ENCODE measurements at regions not wholly inside any gene's neighbourhood (a gene's known extent, or its start where the extent isn't known, plus 50 kb on each side); places are given as distances from the start of the nearest gene placed in this dataset.

DNA sequence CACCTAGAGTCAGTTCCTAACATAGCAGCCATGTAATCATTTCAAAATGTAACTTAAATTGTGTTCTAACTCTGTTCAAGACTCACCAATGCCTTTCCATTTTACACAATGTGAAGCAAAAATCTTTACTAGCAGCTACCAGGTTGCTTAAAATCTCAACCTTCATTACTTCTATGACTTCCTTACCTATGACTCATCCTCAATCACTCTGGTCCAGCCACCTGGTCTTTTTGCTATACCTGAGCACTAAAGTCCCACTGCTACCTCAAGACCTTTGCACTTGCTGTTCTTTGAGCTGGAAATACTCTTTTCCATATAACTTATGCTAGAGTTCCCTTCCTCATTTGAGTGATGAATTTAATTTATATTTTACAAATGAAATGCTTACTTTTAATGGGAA lies 993.2 kb downstream of the NTRK3 start:
- H3F3A ChIP-seq (replicated peaks; ENCODE audit: low read depth): no peaks in the 10 kb centered on the region
- Mint-ChIP-seq H3K27me3 (ENCODE audit: insufficient read depth, low read depth, poor library complexity) (peaks cover 1% of the 10 kb centered on the region), H3K4me3 (no peak overlapping the region), H3K4me1 (peaks cover 21% of the 10 kb centered on the region), H3K27ac (no peak overlapping the region), H3K9me3 (peaks cover 9% of the 10 kb centered on the region; the same call in 2 of the 3 replicates), H3K36me3 (ENCODE audit: low read depth) (peaks cover 8% of the 10 kb centered on the region; the same call in 1 of the 3 replicates)
- peaks cover 4% of the 10 kb centered on the region; the same call in 1 of the 2 replicates for H3K9me2 ChIP-seq (ENCODE audit: insufficient read depth)
- no peaks in the 10 kb centered on the region for H4K20me1 ChIP-seq (replicated peaks; ENCODE audit: insufficient read depth)
- H2AFZ ChIP-seq: no peak overlapping the region
- no peak for TF ChIP-seq CREB1 (CRISPR knock-in tag; IDR thresholded peaks at IDR 0.05; ENCODE audit: low read depth)
- TF ChIP-seq NANOG (IDR thresholded peaks at IDR 0.05; ENCODE audit: borderline replicate concordance): no peak
- TF ChIP-seq, protein P1, sequence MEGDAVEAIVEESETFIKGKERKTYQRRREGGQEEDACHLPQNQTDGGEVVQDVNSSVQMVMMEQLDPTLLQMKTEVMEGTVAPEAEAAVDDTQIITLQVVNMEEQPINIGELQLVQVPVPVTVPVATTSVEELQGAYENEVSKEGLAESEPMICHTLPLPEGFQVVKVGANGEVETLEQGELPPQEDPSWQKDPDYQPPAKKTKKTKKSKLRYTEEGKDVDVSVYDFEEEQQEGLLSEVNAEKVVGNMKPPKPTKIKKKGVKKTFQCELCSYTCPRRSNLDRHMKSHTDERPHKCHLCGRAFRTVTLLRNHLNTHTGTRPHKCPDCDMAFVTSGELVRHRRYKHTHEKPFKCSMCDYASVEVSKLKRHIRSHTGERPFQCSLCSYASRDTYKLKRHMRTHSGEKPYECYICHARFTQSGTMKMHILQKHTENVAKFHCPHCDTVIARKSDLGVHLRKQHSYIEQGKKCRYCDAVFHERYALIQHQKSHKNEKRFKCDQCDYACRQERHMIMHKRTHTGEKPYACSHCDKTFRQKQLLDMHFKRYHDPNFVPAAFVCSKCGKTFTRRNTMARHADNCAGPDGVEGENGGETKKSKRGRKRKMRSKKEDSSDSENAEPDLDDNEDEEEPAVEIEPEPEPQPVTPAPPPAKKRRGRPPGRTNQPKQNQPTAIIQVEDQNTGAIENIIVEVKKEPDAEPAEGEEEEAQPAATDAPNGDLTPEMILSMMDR (conservative IDR thresholded peaks at IDR 0.05; ENCODE audit: low read depth in 2 of 2): no peak
- TF ChIP-seq ZNF331 (CRISPR knock-in tag; IDR thresholded peaks at IDR 0.05; ENCODE audit: low read depth): no peak
- TF ChIP-seq ZNF114 (CRISPR knock-in tag; IDR thresholded peaks at IDR 0.05): no peak
- TF ChIP-seq, protein P2, sequence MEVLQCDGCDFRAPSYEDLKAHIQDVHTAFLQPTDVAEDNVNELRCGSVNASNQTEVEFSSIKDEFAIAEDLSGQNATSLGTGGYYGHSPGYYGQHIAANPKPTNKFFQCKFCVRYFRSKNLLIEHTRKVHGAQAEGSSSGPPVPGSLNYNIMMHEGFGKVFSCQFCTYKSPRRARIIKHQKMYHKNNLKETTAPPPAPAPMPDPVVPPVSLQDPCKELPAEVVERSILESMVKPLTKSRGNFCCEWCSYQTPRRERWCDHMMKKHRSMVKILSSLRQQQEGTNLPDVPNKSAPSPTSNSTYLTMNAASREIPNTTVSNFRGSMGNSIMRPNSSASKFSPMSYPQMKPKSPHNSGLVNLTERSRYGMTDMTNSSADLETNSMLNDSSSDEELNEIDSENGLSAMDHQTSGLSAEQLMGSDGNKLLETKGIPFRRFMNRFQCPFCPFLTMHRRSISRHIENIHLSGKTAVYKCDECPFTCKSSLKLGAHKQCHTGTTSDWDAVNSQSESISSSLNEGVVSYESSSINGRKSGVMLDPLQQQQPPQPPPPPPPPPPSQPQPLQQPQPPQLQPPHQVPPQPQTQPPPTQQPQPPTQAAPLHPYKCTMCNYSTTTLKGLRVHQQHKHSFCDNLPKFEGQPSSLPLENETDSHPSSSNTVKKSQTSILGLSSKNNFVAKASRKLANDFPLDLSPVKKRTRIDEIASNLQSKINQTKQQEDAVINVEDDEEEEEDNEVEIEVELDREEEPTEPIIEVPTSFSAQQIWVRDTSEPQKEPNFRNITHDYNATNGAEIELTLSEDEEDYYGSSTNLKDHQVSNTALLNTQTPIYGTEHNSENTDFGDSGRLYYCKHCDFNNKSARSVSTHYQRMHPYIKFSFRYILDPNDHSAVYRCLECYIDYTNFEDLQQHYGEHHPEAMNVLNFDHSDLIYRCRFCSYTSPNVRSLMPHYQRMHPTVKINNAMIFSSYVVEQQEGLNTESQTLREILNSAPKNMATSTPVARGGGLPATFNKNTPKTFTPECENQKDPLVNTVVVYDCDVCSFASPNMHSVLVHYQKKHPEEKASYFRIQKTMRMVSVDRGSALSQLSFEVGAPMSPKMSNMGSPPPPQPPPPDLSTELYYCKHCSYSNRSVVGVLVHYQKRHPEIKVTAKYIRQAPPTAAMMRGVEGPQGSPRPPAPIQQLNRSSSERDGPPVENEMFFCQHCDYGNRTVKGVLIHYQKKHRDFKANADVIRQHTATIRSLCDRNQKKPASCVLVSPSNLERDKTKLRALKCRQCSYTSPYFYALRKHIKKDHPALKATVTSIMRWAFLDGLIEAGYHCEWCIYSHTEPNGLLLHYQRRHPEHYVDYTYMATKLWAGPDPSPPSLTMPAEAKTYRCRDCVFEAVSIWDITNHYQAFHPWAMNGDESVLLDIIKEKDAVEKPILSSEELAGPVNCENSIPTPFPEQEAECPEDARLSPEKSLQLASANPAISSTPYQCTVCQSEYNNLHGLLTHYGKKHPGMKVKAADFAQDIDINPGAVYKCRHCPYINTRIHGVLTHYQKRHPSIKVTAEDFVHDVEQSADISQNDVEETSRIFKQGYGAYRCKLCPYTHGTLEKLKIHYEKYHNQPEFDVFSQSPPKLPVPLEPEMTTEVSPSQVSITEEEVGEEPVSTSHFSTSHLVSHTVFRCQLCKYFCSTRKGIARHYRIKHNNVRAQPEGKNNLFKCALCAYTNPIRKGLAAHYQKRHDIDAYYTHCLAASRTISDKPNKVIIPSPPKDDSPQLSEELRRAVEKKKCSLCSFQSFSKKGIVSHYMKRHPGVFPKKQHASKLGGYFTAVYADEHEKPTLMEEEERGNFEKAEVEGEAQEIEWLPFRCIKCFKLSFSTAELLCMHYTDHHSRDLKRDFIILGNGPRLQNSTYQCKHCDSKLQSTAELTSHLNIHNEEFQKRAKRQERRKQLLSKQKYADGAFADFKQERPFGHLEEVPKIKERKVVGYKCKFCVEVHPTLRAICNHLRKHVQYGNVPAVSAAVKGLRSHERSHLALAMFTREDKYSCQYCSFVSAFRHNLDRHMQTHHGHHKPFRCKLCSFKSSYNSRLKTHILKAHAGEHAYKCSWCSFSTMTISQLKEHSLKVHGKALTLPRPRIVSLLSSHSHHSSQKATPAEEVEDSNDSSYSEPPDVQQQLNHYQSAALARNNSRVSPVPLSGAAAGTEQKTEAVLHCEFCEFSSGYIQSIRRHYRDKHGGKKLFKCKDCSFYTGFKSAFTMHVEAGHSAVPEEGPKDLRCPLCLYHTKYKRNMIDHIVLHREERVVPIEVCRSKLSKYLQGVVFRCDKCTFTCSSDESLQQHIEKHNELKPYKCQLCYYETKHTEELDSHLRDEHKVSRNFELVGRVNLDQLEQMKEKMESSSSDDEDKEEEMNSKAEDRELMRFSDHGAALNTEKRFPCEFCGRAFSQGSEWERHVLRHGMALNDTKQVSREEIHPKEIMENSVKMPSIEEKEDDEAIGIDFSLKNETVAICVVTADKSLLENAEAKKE (CRISPR knock-in tag; IDR thresholded peaks at IDR 0.05): no peak
- TF ChIP-seq, protein P3, sequence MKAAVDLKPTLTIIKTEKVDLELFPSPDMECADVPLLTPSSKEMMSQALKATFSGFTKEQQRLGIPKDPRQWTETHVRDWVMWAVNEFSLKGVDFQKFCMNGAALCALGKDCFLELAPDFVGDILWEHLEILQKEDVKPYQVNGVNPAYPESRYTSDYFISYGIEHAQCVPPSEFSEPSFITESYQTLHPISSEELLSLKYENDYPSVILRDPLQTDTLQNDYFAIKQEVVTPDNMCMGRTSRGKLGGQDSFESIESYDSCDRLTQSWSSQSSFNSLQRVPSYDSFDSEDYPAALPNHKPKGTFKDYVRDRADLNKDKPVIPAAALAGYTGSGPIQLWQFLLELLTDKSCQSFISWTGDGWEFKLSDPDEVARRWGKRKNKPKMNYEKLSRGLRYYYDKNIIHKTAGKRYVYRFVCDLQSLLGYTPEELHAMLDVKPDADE (IDR thresholded peaks at IDR 0.05): no peak
- TF ChIP-seq EZH2phosphoT487 (IDR thresholded peaks at IDR 0.05; ENCODE audit: unreplicated experiment): no peak
- no peak for TF ChIP-seq STAT1 (IDR thresholded peaks at IDR 0.05; ENCODE audit: unreplicated experiment)
- no peak for TF ChIP-seq EZH2 (IDR thresholded peaks at IDR 0.05; ENCODE audit: low read depth, unreplicated experiment)
- no peak for TF ChIP-seq JUNB (IDR thresholded peaks at IDR 0.05; ENCODE audit: unreplicated experiment)
- TF ChIP-seq, protein P4, sequence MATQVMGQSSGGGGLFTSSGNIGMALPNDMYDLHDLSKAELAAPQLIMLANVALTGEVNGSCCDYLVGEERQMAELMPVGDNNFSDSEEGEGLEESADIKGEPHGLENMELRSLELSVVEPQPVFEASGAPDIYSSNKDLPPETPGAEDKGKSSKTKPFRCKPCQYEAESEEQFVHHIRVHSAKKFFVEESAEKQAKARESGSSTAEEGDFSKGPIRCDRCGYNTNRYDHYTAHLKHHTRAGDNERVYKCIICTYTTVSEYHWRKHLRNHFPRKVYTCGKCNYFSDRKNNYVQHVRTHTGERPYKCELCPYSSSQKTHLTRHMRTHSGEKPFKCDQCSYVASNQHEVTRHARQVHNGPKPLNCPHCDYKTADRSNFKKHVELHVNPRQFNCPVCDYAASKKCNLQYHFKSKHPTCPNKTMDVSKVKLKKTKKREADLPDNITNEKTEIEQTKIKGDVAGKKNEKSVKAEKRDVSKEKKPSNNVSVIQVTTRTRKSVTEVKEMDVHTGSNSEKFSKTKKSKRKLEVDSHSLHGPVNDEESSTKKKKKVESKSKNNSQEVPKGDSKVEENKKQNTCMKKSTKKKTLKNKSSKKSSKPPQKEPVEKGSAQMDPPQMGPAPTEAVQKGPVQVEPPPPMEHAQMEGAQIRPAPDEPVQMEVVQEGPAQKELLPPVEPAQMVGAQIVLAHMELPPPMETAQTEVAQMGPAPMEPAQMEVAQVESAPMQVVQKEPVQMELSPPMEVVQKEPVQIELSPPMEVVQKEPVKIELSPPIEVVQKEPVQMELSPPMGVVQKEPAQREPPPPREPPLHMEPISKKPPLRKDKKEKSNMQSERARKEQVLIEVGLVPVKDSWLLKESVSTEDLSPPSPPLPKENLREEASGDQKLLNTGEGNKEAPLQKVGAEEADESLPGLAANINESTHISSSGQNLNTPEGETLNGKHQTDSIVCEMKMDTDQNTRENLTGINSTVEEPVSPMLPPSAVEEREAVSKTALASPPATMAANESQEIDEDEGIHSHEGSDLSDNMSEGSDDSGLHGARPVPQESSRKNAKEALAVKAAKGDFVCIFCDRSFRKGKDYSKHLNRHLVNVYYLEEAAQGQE (IDR thresholded peaks at IDR 0.05; ENCODE audit: unreplicated experiment): no peak
- TF ChIP-seq POLR2AphosphoS5 (IDR thresholded peaks at IDR 0.05; ENCODE audit: low read depth): no peak
- H3K4me2 ChIP-seq: no peak overlapping the region
- no peak overlapping the region for H3K4me3 ChIP-seq
- no peaks in the 10 kb centered on the region for H3K79me2 ChIP-seq (replicated peaks; ENCODE audit: insufficient read depth)
- H3K4me1 ChIP-seq (ENCODE audit: insufficient read depth): peaks cover 16% of the 10 kb centered on the region; the same call in 1 of the 2 replicates
- no peak overlapping the region for H3K27ac ChIP-seq (ENCODE audit: low read depth)
- no peak for DNase-seq (ENCODE audit: low spot score)
- H3K36me3 ChIP-seq (ENCODE audit: insufficient read depth): no peaks in the 10 kb centered on the region
- no peak for ATAC-seq
- H3K27me3 ChIP-seq (ENCODE audit: insufficient read depth): no peaks in the 10 kb centered on the region
